Keratinocyte (primary cell): ENCODE measurements at regions not wholly inside any gene's neighbourhood (a gene's known extent, or its start where the extent isn't known, plus 50 kb on each side); places are given as distances from the start of the nearest gene placed in this dataset.

Experiments
- DNase-seq: peaks from one replicate; pipeline ENCODE4 v3.0.0-alpha.2; 2011; ENCODE audit warnings: low read depth, missing footprints, low spot score
- FAIRE-seq: peaks from 2 replicates; lab custom pipeline; 2011; peaks lifted over from hg19 to GRCh38; lab: Jason Lieb, UNC
- H2AFZ ChIP-seq: 2 replicates; pipeline ENCODE4 v1.6.0; 2012; ENCODE audit warnings: low read length, control low read depth, inconsistent platforms; ENCODE audit not compliant: control insufficient read depth
- H3K27ac ChIP-seq: 2 replicates; pipeline ENCODE4 v1.5.1; 2011; ENCODE audit warnings: low read length; ENCODE audit not compliant: control insufficient read depth, insufficient read depth
- H3K27me3 ChIP-seq: 3 replicates; pipeline ENCODE4 v1.6.0; 2011; ENCODE audit warnings: low read length; ENCODE audit not compliant: control insufficient read depth, insufficient read depth; ENCODE audit errors: extremely low read depth
- H3K36me3 ChIP-seq, 2 experiments: 2 replicates in 1 of 2; 3 replicates in 1 of 2; pipeline ENCODE4 v1.5.1; 2011; ENCODE audit warnings: low read length in 2 of 2, mild to moderate bottlenecking in 1 of 2; ENCODE audit not compliant: control insufficient read depth in 2 of 2, insufficient read depth in 2 of 2; ENCODE audit errors: extremely low read depth in 1 of 2
- H3K4me1 ChIP-seq: 3 replicates; pipeline ENCODE4 v1.5.1; 2011; ENCODE audit warnings: low read length; ENCODE audit not compliant: control insufficient read depth, insufficient read depth; ENCODE audit errors: extremely low read depth
- H3K4me2 ChIP-seq: 3 replicates; pipeline ENCODE4 v1.6.0; 2011; ENCODE audit warnings: low read depth, low read length; ENCODE audit not compliant: control insufficient read depth, insufficient read depth; ENCODE audit errors: extremely low read depth
- H3K4me3 ChIP-seq, 3 experiments: fragments of 200-600 bp in 1 of 3; sonication (generic) in 1 of 3; 2 replicates in 2 of 3; 3 replicates in 1 of 3; pipeline ENCODE4 v1.5.1; 2011 to 2016; ENCODE audit warnings: low read length in 3 of 3, mild to moderate bottlenecking in 3 of 3, control low read depth in 2 of 3, inconsistent platforms in 1 of 3, low read depth in 1 of 3, mixed read lengths in 1 of 3, mixed run types in 1 of 3, moderate library complexity in 1 of 3; ENCODE audit not compliant: control insufficient read depth in 2 of 3, insufficient read depth in 2 of 3; ENCODE audit errors: extremely low read depth in 1 of 3
- H3K79me2 ChIP-seq: 2 replicates; pipeline ENCODE4 v1.6.0; 2012; ENCODE audit warnings: low read length; ENCODE audit not compliant: control insufficient read depth, insufficient read depth
- H3K9ac ChIP-seq: 3 replicates; pipeline ENCODE4 v1.6.0; 2011; ENCODE audit warnings: low read length; ENCODE audit not compliant: control insufficient read depth, insufficient read depth; ENCODE audit errors: extremely low read depth
- H3K9me1 ChIP-seq: 3 replicates; pipeline ENCODE4 v1.6.0; 2011; ENCODE audit warnings: low read length; ENCODE audit not compliant: control insufficient read depth, insufficient read depth; ENCODE audit errors: extremely low read depth
- H3K9me3 ChIP-seq: 2 replicates; pipeline ENCODE4 v1.5.1; 2012; ENCODE audit warnings: low read depth, low read length; ENCODE audit not compliant: control insufficient read depth
- H4K20me1 ChIP-seq: 3 replicates; pipeline ENCODE4 v1.6.0; 2011; ENCODE audit warnings: low read length; ENCODE audit not compliant: control insufficient read depth, insufficient read depth; ENCODE audit errors: extremely low read depth
- EZH2 ChIP-seq: IDR thresholded peaks from one replicate; pipeline ENCODE4 v1.6.1; 2012; ENCODE audit warnings: inconsistent platforms, mild to moderate bottlenecking, low read length, moderate library complexity
- dilution Hi-C: fragments of 300-500 bp; cut with MboI; formaldehyde crosslinking; loops from one replicate; pipeline ENCODE4 v1.7.0; 2020; ENCODE audit warnings: low sequenced_read_pairs; ENCODE audit not compliant: extremely low pct_ligation_motif_present
- TF ChIP-seq, protein P1 (sequence below), 3 experiments: IDR thresholded peaks in 1 of 3; conservative IDR thresholded peaks in 1 of 3; optimal IDR thresholded peaks in 1 of 3; 2 replicates in 2 of 3; 3 replicates in 1 of 3; pipeline versions ENCODE3 to v1.5.1; 2011; ENCODE audit warnings: low read length in 3 of 3, mild to moderate bottlenecking in 3 of 3, moderate library complexity in 2 of 3, control low read depth in 1 of 3, inconsistent platforms in 1 of 3; ENCODE audit not compliant: insufficient read depth in 2 of 3; ENCODE audit errors: extremely low read depth in 1 of 3

DNA sequence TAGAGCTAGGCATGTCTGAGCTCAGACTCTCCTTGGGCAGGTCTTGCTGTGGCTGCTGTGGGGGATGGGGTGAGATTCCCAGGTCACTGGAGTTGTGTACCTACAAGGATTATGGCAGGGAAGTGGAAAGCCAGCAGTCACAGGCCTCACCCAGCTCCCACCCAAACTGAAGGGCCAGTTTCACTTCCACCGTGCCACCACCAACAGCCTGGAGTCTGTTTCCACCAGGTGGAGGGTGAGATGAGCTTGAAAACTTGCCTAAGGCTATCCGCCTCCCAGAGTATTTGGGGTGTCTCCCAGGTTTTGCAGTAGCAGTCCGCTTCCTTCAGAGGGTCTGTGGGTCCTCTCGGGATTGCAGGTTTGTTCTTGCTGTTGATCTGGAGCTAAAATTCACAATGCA lies 327.7 kb downstream of the PTPRC start:
- H3K4me3 ChIP-seq: no peak overlapping the region
- no peak overlapping the region for H3K27ac ChIP-seq
- H3K9me3 ChIP-seq: no peaks in the 10 kb centered on the region
- no peak for TF ChIP-seq EZH2
- TF ChIP-seq, protein P1, sequence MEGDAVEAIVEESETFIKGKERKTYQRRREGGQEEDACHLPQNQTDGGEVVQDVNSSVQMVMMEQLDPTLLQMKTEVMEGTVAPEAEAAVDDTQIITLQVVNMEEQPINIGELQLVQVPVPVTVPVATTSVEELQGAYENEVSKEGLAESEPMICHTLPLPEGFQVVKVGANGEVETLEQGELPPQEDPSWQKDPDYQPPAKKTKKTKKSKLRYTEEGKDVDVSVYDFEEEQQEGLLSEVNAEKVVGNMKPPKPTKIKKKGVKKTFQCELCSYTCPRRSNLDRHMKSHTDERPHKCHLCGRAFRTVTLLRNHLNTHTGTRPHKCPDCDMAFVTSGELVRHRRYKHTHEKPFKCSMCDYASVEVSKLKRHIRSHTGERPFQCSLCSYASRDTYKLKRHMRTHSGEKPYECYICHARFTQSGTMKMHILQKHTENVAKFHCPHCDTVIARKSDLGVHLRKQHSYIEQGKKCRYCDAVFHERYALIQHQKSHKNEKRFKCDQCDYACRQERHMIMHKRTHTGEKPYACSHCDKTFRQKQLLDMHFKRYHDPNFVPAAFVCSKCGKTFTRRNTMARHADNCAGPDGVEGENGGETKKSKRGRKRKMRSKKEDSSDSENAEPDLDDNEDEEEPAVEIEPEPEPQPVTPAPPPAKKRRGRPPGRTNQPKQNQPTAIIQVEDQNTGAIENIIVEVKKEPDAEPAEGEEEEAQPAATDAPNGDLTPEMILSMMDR (optimal IDR thresholded peaks at IDR 0.05 in 1 of 3, IDR thresholded peaks at IDR 0.05 in 1 of 3, conservative IDR thresholded peaks at IDR 0.05 in 1 of 3; ENCODE audit: extremely low read depth in 1 of 3, insufficient read depth in 2 of 3, low read length in 3 of 3): no peak
- no peaks in the 10 kb centered on the region for H4K20me1 ChIP-seq
- no peaks in the 10 kb centered on the region for H3K9me1 ChIP-seq
- no peak for FAIRE-seq
- H3K36me3 ChIP-seq: no peaks in the 10 kb centered on the region
- H3K79me2 ChIP-seq: no peaks in the 10 kb centered on the region
- no peaks in the 10 kb centered on the region for H3K27me3 ChIP-seq
- H3K4me1 ChIP-seq: no peaks in the 10 kb centered on the region
- no peak overlapping the region for H3K9ac ChIP-seq
- no peak overlapping the region for H2AFZ ChIP-seq
- DNase-seq: no peak
- H3K4me2 ChIP-seq: no peak overlapping the region
- dilution Hi-C loops: no loop called here

DNA sequence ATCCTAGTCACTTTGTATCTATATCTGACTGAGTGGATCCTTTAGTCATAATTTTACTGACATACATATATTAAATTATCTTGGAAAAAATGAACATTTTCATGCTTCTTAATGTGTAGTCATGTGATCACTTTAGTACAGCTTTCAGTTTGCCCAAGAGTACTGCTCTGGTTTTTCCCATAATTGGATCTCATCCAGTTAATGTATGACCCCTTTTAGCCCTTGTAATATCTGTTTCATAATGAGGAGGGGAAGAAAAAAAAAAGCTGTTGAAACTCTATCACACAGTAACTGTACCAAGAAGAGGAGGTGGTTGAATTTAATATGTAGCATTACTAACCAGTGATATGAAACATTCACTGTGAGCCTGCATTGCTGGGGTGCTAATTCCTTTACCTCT lies 328.7 kb downstream of the PTPRC start:
- H3K79me2 ChIP-seq: no peaks in the 10 kb centered on the region
- H3K27me3 ChIP-seq: no peaks in the 10 kb centered on the region
- no peaks in the 10 kb centered on the region for H4K20me1 ChIP-seq
- DNase-seq: no peak
- H3K9ac ChIP-seq: no peak overlapping the region
- H3K27ac ChIP-seq: no peak overlapping the region
- FAIRE-seq: no peak
- dilution Hi-C loops: no loop called here
- H3K9me1 ChIP-seq: no peaks in the 10 kb centered on the region
- no peak for TF ChIP-seq EZH2
- TF ChIP-seq, protein P1 (optimal IDR thresholded peaks at IDR 0.05 in 1 of 3, IDR thresholded peaks at IDR 0.05 in 1 of 3, conservative IDR thresholded peaks at IDR 0.05 in 1 of 3; ENCODE audit: extremely low read depth in 1 of 3, insufficient read depth in 2 of 3, low read length in 3 of 3): no peak
- no peaks in the 10 kb centered on the region for H3K4me1 ChIP-seq
- H3K9me3 ChIP-seq: no peaks in the 10 kb centered on the region
- no peak overlapping the region for H3K4me3 ChIP-seq
- no peak overlapping the region for H2AFZ ChIP-seq
- H3K4me2 ChIP-seq: no peak overlapping the region
- no peaks in the 10 kb centered on the region for H3K36me3 ChIP-seq
